Astrocyte of the cerebellum (primary cell): ENCODE measurements at regions not wholly inside any gene's neighbourhood (a gene's known extent, or its start where the extent isn't known, plus 50 kb on each side); places are given as distances from the start of the nearest gene placed in this dataset.
"Not testable (repeated sequence)": the region's sequence is repeated elsewhere in the genome, so short reads cannot be mapped to it uniquely, and the experiment has no call there.

Experiments
- DNase-seq: peaks from one replicate; pipeline ENCODE4 v3.0.0-alpha.2; 2011; ENCODE audit warnings: low read depth
- H3K4me3 ChIP-seq: 2 replicates; pipeline ENCODE4 v1.5.1; 2011; ENCODE audit warnings: mild to moderate bottlenecking, low read depth, low read length, moderate library complexity
- CTCF ChIP-seq: IDR thresholded peaks from 2 replicates; pipeline ENCODE4 v1.5.1; 2012; ENCODE audit warnings: low read length, low read depth, moderate library complexity, mild to moderate bottlenecking; ENCODE audit errors: missing control alignments
- in situ Hi-C: cut with HindIII; loops from 2 replicates; pipeline ENCODE4 v1.10.0; 2017; ENCODE audit warnings: low sequenced_read_pairs

- no peak for DNase-seq
- in situ Hi-C loops = no loop called here
Observed at GRCh38 chr12:131229426-131230339, 276.0 kb downstream of the ADGRD1 start.

GRCh38 chr12:131230340-131231031 lies 276.8 kb downstream of the ADGRD1 start:
- DNase-seq = no peak
- in situ Hi-C loops = no loop called here
- H3K4me3 ChIP-seq = no peak overlapping the region
- TF ChIP-seq CTCF = no peak

More at GRCh38 chr12:131229426-131230339, 276.0 kb downstream of the ADGRD1 start:
- TF ChIP-seq CTCF = no peak
- no peak overlapping the region for H3K4me3 ChIP-seq

GRCh38 chr12:131231032-131231980 lies 277.6 kb downstream of the ADGRD1 start:
- TF ChIP-seq CTCF = no peak
- no peak overlapping the region for H3K4me3 ChIP-seq
- in situ Hi-C loops = no loop called here
- no peak for DNase-seq

GRCh38 chr12:131232036-131232435 lies 278.3 kb downstream of the ADGRD1 start:
- in situ Hi-C loops = no loop called here

GRCh38 chr12:131232872-131233271 lies 279.2 kb downstream of the ADGRD1 start:
- DNase-seq, in situ Hi-C loops, H3K4me3 ChIP-seq: not testable (repeated sequence)

More at GRCh38 chr12:131232036-131232435, 278.3 kb downstream of the ADGRD1 start:
- no peak for TF ChIP-seq CTCF
- no peak for DNase-seq
- no peak overlapping the region for H3K4me3 ChIP-seq

GRCh38 chr12:131233850-131234789 lies 280.4 kb downstream of the ADGRD1 start:
- in situ Hi-C loops, H3K4me3 ChIP-seq, DNase-seq: not testable (repeated sequence)

GRCh38 chr12:131234841-131235271 lies 281.1 kb downstream of the ADGRD1 start:
- DNase-seq, H3K4me3 ChIP-seq, in situ Hi-C loops: not testable (repeated sequence)
